Activated CD4-positive, alpha-beta memory T cell treated with anti-CD3 and anti-CD28 coated beads for 36 hours (primary cell): ENCODE measurements at regions not wholly inside any gene's neighbourhood (a gene's known extent, or its start where the extent isn't known, plus 50 kb on each side); places are given as distances from the start of the nearest gene placed in this dataset.

ENCODE experiments used
- CTCF ChIA-PET: fragments of 350-600 bp; sonication (Branson Sonifier 250); formaldehyde crosslinking; loops from one replicate; lab custom pipeline; 2021; ENCODE audit warnings: antibody characterized with exemption, inconsistent platforms; lab: Charles Lee
- POLR2A ChIA-PET: fragments of 350-600 bp; sonication (Branson Sonifier 250); formaldehyde crosslinking; loops from one replicate; lab custom pipeline; 2021; ENCODE audit warnings: antibody characterized with exemption; lab: Charles Lee
- DNase-seq: peaks from one replicate; pipeline ENCODE4 v3.0.0-alpha.2; 2020
- H3K27ac Mint-ChIP-seq: one replicate; pipeline ENCODE4 v1.8.0; 2021; ENCODE audit warnings: mixed read lengths
- H3K27me3 Mint-ChIP-seq: one replicate; pipeline ENCODE4 v1.8.0; 2021; ENCODE audit warnings: mixed read lengths
- H3K36me3 Mint-ChIP-seq: one replicate; pipeline ENCODE4 v1.8.0; 2021; ENCODE audit warnings: mixed read lengths
- H3K4me1 Mint-ChIP-seq: one replicate; pipeline ENCODE4 v1.8.0; 2021; ENCODE audit warnings: low read depth, mixed read lengths
- H3K4me3 Mint-ChIP-seq: one replicate; pipeline ENCODE4 v1.8.0; 2021; ENCODE audit warnings: mild to moderate bottlenecking, mixed read lengths
- H3K9me3 Mint-ChIP-seq: one replicate; pipeline ENCODE4 v1.8.0; 2021; ENCODE audit warnings: mixed read lengths
- intact Hi-C: fragments of 100-400 bp; cut with micrococcal nuclease; formaldehyde crosslinking; loops from one replicate; pipeline ENCODE4 v1.15.1; 2023

DNA sequence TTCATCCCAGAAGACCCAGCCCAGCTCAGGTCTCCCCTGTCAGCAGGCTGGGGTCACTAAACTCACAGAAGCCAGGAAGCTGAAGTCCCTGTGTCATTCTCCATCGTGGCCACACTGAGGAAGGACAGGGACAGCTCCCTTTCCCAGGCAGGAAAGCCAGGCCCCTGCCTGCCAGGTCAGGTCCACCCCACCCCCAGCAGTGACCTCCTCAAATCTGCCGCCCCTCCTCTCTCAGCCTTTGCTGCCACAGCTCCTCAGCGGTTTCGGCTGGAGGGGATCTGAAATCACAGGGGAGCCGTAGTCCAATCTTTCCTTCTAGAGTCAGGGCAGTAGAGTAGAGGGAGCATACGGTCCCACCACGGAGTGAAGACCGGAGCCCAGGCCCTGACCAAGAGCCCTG, 150.9 kb upstream of the UNC5B start:
- no peaks in the 10 kb centered on the region for H3K4me1 Mint-ChIP-seq
- ChIA-PET CTCF (no interaction called here), POLR2A (no interaction called here)
- no peak overlapping the region for H3K27ac Mint-ChIP-seq
- intact Hi-C loops: no loop called here
- H3K4me3 Mint-ChIP-seq: no peak overlapping the region
- no peaks in the 10 kb centered on the region for H3K36me3 Mint-ChIP-seq
- H3K27me3 Mint-ChIP-seq: no peaks in the 10 kb centered on the region
- no peak for DNase-seq
- no peaks in the 10 kb centered on the region for H3K9me3 Mint-ChIP-seq

DNA sequence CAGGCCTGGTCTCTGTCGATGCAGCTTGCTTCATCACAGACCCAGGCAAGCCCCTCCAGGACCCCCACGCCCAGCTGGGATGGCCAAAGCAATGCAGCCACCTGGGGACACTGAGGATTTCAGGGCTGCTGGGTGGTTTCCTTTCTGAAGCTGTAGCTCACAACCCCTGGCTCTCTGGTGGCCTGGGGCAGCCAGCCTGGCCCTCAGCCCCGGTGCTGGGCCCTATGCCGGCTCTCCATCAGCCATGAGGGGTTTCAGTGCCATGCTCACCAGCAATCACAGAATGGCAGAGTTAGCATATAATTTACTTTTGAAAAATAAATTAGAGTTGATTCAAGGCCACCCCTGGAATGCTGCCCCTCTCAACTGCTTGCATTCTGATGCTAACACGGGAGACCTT, 150.2 kb upstream of the UNC5B start:
- Mint-ChIP-seq H3K27ac (no peak overlapping the region), H3K36me3 (no peaks in the 10 kb centered on the region), H3K9me3 (no peaks in the 10 kb centered on the region), H3K4me1 (no peaks in the 10 kb centered on the region), H3K4me3 (no peak overlapping the region), H3K27me3 (no peaks in the 10 kb centered on the region)
- intact Hi-C loops: no loop called here
- CTCF ChIA-PET: no interaction called here
- DNase-seq: no peak
- POLR2A ChIA-PET: no interaction called here

DNA sequence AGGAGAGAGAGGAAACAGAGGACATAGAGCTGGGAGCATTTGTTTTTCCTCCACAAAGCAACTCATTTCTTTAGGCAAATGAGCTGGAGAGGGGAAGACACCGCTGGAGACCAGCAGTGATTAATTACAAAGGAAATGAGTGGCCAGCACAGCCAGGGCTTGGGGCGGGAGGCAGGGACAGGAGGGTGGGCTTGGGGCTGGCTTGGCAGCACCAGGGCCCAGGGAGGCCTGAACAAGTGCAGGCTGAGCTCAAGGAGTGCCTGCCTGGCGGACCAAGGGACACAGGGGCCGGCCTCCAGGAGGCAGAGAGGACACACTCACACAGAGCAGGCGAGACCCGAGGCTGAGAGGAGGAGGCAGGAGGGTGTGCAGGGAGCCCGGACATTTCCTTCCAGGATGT, 149.0 kb upstream of the UNC5B start:
- POLR2A ChIA-PET: no interaction called here
- H3K9me3 Mint-ChIP-seq: no peaks in the 10 kb centered on the region
- intact Hi-C loops: no loop called here

DNA sequence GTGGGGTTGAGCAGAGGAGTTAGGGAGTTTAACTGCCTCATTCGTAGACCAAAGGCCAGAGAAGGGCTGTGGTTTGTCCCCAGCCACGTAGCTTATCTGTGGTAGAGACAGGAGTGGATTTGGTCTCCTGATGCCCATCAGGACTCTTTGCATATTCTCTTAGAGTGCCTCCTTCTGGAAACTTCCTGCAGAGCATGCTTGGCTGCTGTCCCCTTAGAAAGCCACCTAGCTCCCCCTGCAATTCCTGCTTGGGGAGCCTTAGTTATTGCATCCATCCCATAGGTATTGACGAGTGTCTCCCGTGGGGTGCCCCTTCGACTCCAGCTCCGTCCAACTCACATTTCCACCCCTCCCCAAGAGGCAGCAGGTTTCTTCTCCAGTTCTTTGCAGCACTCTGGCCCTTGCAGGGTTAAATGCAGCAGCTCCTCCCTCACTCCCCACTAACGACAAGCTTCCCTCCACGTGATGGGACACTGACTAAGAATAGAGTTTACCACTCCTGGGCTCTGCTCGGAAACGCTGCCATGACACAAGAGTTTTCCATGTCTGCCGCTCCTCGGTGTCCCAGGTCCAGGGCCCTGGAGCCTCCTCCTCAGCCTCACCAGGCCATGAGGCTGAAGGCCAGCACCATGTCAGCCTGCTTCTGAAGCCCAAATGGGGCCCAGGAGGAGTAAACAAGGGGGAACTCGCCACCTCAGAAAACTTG, 147.8 kb upstream of the UNC5B start:
- POLR2A ChIA-PET: no interaction called here
- intact Hi-C loops: no loop called here

More for the DNA sequence above, 149.0 kb upstream of the UNC5B start:
- Mint-ChIP-seq H3K36me3 (no peaks in the 10 kb centered on the region), H3K27me3 (no peaks in the 10 kb centered on the region), H3K4me1 (no peaks in the 10 kb centered on the region), H3K4me3 (no peak overlapping the region), H3K27ac (no peak overlapping the region)
- CTCF ChIA-PET: interaction anchor here (1.4 kb wide), 1 partner anchor 146 kb away, joined by 3 read pairs; no protein-coding TSS in a partner anchor
- DNase-seq: no peak

DNA sequence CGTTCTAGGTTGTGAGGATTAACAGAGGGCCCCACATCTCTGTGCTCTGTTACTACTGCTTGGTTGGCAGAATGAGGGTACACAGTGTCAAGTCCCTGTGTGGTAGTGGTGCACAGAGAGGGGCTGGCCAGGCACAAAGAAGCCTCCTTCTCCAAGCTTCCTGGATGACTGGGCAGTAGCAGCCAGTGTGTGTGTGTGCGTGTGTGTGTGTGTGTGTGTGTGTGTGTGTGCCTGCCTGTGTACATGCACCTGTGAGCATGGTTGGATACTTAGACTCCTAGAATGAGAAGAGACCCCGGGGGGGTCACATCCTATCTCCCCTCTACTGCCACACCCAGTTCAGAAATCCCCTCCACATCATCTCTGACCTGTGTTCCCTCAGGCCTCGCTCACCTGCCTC, 146.7 kb upstream of the UNC5B start:
- no peaks in the 10 kb centered on the region for H3K4me1 Mint-ChIP-seq
- H3K27me3 Mint-ChIP-seq: no peaks in the 10 kb centered on the region
- intact Hi-C loops: no loop called here
- CTCF ChIA-PET: no interaction called here
- POLR2A ChIA-PET: no interaction called here
- H3K27ac Mint-ChIP-seq: no peak overlapping the region
- no peak overlapping the region for H3K4me3 Mint-ChIP-seq
- DNase-seq: no peak
- H3K36me3 Mint-ChIP-seq: no peaks in the 10 kb centered on the region
- H3K9me3 Mint-ChIP-seq: no peaks in the 10 kb centered on the region

More for the DNA sequence above, 147.8 kb upstream of the UNC5B start:
- no peaks in the 10 kb centered on the region for H3K9me3 Mint-ChIP-seq
- no peaks in the 10 kb centered on the region for H3K4me1 Mint-ChIP-seq
- H3K27ac Mint-ChIP-seq: no peak overlapping the region
- H3K36me3 Mint-ChIP-seq: no peaks in the 10 kb centered on the region
- CTCF ChIA-PET: interaction anchor here (1.3 to 1.4 kb wide), 2 partner anchors 145 to 159 kb away, joined by 3 read pairs; no protein-coding TSS in a partner anchor
- H3K4me3 Mint-ChIP-seq: no peak overlapping the region
- H3K27me3 Mint-ChIP-seq: no peaks in the 10 kb centered on the region
- no peak for DNase-seq

DNA sequence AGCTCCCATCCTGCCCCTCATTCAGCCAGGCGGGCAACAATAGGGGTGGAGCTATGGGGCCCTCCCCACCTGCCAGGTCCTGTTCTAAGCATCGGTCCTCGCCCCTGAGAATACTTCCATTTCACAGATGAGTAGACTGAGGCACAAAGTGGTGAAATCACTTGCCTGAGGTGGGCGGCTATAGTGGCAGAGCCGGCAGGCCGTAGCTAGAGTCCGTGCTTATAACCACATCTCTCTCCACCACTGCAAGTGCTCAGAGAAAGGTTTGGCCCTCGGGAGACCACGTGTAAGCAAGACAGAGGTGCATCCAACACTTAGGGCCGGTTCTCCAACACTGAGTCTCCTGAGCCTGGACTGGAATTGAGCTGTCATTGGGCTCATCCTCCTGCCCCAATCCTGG, 145.8 kb upstream of the UNC5B start:
- Mint-ChIP-seq H3K27ac (no peak overlapping the region), H3K27me3 (no peaks in the 10 kb centered on the region), H3K4me3 (no peak overlapping the region), H3K9me3 (no peaks in the 10 kb centered on the region), H3K36me3 (no peaks in the 10 kb centered on the region), H3K4me1 (no peaks in the 10 kb centered on the region)
- intact Hi-C loops: no loop called here
- ChIA-PET CTCF (no interaction called here), POLR2A (no interaction called here)
- DNase-seq: no peak

DNA sequence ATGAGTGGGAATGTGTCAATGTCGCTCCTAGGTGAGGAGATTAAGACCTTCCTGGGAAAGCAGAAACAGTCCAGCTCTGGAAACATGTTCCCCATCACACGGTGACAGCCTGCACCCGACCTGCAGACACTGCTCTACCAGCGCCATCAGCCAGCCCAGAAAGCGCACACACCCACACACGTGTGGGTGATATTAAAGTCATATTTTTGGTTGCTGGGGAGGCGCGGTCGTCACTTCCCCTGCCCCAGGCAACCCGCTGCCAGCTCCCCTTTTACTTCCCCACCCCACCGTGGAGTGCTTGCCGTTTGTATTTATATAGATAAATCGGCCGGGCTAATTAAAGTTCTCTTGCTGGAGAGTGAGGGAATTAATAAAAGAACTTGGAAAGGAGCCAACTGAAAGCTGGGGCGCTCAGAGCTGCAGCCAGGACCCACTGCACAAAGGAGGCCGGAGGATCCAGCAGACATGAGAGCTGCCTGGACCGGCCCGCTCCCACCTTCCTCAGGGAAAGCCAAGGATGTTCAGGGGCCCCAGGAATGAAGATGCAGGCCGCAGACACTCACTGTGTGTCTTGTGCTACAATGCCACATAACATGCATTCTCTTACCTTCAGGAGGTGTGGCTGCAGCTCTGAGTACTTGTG, 145.2 kb upstream of the UNC5B start:
- CTCF ChIA-PET: interaction anchor here (0.7 kb wide), 1 partner anchor 299 kb away, joined by 3 read pairs; no protein-coding TSS in a partner anchor
- no peaks in the 10 kb centered on the region for H3K9me3 Mint-ChIP-seq
- H3K4me3 Mint-ChIP-seq: no peak overlapping the region
- DNase-seq: no peak
- H3K36me3 Mint-ChIP-seq: no peaks in the 10 kb centered on the region
- POLR2A ChIA-PET: no interaction called here
- intact Hi-C loops: no loop called here
- peaks cover 2% of the 10 kb centered on the region for H3K27me3 Mint-ChIP-seq
- H3K4me1 Mint-ChIP-seq: no peaks in the 10 kb centered on the region
- H3K27ac Mint-ChIP-seq: no peak overlapping the region

DNA sequence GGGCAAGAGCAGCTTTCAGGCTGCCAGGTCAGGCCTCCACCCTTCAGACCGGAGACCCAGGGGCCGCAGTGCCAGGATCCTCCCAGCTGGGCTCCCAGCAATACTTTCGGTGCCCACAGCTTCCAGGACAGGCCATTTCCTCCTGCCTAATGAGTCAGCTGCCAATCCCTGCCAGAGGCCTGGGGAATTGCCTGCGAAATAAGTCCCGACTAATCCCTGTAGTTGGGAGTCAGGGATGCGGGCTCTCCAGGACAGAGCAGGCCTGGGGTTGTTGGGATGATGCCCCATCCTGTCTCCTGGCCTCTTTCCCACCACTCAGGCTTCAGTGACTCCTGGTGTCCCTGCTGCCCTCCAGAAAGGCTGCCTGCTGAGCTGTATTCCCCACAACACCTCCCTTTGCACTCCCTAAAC, 143.5 kb upstream of the UNC5B start:
- Mint-ChIP-seq H3K27me3 (peaks cover 2% of the 10 kb centered on the region), H3K4me1 (no peaks in the 10 kb centered on the region), H3K27ac (no peak overlapping the region), H3K9me3 (no peaks in the 10 kb centered on the region), H3K36me3 (no peaks in the 10 kb centered on the region), H3K4me3 (no peak overlapping the region)
- POLR2A ChIA-PET: interaction anchor here (0.6 kb wide), 1 partner anchor 135 kb away, joined by 3 read pairs; no protein-coding TSS in a partner anchor
- intact Hi-C loops: no loop called here
- no peak for DNase-seq
- CTCF ChIA-PET: no interaction called here

DNA sequence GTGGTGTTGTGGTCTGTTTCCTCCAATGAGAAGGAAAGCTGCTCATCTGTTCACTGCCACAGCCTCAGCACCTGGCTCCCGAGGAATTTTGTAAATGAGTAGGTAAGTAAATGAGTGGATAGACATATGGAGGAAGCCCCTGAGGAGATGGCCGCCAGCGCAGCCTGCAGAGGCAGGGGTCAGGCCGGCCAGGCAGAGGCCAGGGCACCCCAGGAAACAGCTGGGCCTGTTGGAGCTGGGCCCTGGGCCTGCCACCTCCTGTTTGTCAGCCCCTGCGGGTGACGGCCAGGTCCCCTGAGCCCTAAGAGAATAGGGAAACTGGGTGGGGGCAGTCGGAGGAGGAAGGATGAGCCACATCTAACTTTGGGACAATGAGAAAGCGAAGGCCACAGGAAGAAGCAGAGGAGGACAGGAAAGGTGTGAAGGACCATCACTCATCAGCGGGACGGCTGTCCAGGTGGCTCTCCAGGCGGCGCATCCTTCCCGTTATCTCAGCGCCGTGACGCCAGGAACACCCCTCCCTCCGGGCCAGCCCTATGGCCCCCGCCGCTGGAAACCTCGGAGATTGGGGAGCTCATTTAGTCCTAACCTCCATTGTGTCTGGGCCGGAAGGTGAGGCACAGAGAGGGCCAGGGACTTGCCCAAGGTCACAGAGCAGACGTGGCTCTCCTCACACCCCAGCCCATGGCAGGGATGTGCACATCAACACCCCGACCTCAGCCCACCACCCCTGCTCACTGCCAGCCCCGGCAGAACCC, 142.3 kb upstream of the UNC5B start:
- Mint-ChIP-seq H3K9me3 (no peaks in the 10 kb centered on the region), H3K4me1 (no peaks in the 10 kb centered on the region), H3K4me3 (no peak overlapping the region), H3K27me3 (peaks cover 2% of the 10 kb centered on the region), H3K27ac (no peak overlapping the region), H3K36me3 (no peaks in the 10 kb centered on the region)
- no peak for DNase-seq
- POLR2A ChIA-PET: no interaction called here
- CTCF ChIA-PET: no interaction called here
- intact Hi-C loops: no loop called here

DNA sequence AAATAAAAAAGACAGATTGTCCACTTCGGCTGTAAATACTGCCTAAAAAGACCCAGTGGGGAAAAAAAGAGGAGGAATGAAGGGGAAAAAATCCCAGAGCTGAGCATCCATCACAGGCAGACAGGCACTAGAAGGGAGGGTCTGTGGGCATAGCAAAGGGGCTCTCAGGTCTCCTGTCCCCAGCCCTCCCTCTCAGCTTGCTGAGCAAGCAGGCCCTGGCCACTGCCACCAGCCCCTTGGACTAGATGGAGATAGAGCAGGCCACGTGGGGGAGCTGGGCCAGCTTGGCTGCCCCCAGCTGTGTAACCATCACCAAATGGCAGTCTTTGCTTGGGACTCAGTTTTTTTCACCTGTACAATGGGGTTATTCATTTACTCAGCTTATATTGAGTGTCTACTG, 141.6 kb upstream of the UNC5B start:
- POLR2A ChIA-PET: no interaction called here
- H3K36me3 Mint-ChIP-seq: no peaks in the 10 kb centered on the region
- no peaks in the 10 kb centered on the region for H3K4me1 Mint-ChIP-seq

DNA sequence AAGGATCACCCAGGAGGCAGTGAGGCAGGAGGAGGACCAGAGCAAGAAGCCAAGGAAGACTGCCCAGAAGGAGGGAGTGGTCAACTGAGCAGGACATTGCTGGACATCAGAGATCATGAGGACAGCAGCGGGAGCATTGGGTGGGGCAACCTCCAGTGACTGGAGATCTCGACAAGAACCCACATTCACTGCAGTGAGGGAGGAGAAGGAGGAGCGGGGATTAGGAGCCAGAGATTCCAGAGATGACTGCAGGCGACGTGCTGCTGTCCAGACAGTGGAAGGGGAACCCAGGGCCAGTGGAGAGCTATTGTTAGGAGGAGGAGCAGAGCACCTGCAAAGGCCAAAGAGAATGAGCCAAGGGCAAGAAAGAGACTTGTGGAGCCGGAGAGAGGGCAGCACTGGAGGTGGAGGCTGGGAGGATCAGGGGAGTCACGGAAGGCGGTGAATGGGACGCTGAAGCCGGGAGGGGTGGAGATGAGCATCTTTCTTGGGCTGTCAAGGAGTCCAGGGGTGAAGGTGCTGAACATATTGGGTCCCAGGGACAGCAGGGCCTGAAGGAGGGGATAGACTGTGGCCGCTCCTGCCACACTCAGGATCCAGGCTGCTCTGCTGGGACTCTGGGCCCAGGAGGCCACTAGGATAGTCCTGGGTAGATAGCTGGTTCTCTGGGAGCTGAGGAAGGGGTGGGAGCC, 140.1 kb upstream of the UNC5B start:
- intact Hi-C loops: no loop called here
- ChIA-PET POLR2A (no interaction called here), CTCF (no interaction called here)
- no peak overlapping the region for H3K4me3 Mint-ChIP-seq
- peaks cover 2% of the 10 kb centered on the region for H3K27me3 Mint-ChIP-seq
- H3K36me3 Mint-ChIP-seq: no peaks in the 10 kb centered on the region
- no peaks in the 10 kb centered on the region for H3K4me1 Mint-ChIP-seq
- H3K9me3 Mint-ChIP-seq: no peaks in the 10 kb centered on the region
- DNase-seq: no peak
- no peak overlapping the region for H3K27ac Mint-ChIP-seq

More for the DNA sequence above, 141.6 kb upstream of the UNC5B start:
- Mint-ChIP-seq H3K27ac (no peak overlapping the region), H3K27me3 (peaks cover 2% of the 10 kb centered on the region), H3K9me3 (no peaks in the 10 kb centered on the region), H3K4me3 (no peak overlapping the region)
- CTCF ChIA-PET: no interaction called here
- no peak for DNase-seq
- intact Hi-C loops: no loop called here

DNA sequence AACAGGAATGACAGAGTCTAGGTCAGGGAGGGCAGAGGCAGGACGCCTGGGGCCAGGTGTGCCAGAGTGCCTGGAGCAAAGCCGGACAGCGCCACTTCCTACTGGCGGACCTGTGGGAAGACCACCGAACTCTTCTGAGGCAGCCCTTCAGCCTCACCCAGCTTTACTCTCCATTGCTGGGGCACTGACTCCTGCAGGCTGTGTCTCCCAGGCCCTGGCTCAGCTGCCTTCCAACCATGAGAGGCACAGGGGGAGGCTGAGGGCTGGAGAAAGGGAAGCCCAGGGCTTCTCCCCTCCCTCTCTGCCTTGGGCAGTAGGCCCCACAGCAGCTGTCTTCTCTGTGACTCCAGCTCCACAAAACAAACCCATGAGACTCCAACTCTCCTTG, 139.6 kb upstream of the UNC5B start:
- Mint-ChIP-seq H3K4me3 (no peak overlapping the region), H3K36me3 (no peaks in the 10 kb centered on the region), H3K9me3 (no peaks in the 10 kb centered on the region), H3K27me3 (peaks cover 2% of the 10 kb centered on the region), H3K27ac (no peak overlapping the region), H3K4me1 (no peaks in the 10 kb centered on the region)
- no peak for DNase-seq
- ChIA-PET CTCF (no interaction called here), POLR2A (no interaction called here)
- intact Hi-C loops: no loop called here
